ENCODE measurements at regions not wholly inside any gene's neighbourhood (a gene's known extent, or its start where the extent isn't known, plus 50 kb on each side); places are given as distances from the start of the nearest gene placed in this dataset.

DNA sequence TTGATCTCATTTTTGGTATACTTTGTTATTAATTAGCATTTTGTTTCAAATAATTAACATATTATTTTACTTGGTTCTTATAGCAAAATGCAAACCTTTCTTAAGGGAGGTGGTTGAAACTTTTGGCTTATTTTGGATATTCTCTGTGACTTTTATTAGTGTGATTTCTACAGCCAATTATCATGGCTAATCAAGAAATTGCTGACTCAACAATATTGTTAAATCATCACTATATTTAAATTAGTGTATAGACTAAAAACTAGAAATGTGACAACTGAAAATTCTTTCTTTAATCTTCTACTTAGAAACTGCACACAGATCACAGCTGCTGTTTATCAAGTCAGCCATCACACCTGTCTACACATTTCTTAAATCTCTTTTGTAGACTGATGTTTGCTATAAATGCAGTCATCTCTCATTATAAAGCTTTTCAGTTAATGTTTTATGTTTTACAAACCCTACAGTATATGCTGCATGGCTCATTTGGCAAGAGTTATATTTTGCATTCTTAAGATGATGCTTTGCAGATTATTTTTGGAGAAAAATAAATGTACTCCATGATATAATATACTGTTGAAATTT lies 389.8 kb upstream of the PCDH10 start:
- H3K27ac Mint-ChIP-seq (ENCODE audit: unreplicated experiment): no peak overlapping the region
- TF ChIP-seq, protein P1, sequence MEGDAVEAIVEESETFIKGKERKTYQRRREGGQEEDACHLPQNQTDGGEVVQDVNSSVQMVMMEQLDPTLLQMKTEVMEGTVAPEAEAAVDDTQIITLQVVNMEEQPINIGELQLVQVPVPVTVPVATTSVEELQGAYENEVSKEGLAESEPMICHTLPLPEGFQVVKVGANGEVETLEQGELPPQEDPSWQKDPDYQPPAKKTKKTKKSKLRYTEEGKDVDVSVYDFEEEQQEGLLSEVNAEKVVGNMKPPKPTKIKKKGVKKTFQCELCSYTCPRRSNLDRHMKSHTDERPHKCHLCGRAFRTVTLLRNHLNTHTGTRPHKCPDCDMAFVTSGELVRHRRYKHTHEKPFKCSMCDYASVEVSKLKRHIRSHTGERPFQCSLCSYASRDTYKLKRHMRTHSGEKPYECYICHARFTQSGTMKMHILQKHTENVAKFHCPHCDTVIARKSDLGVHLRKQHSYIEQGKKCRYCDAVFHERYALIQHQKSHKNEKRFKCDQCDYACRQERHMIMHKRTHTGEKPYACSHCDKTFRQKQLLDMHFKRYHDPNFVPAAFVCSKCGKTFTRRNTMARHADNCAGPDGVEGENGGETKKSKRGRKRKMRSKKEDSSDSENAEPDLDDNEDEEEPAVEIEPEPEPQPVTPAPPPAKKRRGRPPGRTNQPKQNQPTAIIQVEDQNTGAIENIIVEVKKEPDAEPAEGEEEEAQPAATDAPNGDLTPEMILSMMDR (IDR thresholded peaks at IDR 0.05; ENCODE audit: unreplicated experiment): no peak

GRCh38 chr4:132763465-132763864 lies 385.6 kb upstream of the PCDH10 start:
- Mint-ChIP-seq H3K27me3 (ENCODE audit: unreplicated experiment) (peaks cover 2% of the 10 kb centered on the region), H3K36me3 (ENCODE audit: low read depth, unreplicated experiment) (no peaks in the 10 kb centered on the region), H3K9me3 (ENCODE audit: unreplicated experiment) (no peaks in the 10 kb centered on the region), H3K4me1 (ENCODE audit: unreplicated experiment) (no peaks in the 10 kb centered on the region), H3K27ac (ENCODE audit: unreplicated experiment) (no peak overlapping the region), H3K4me3 (ENCODE audit: unreplicated experiment) (no peak overlapping the region)
- TF ChIP-seq, protein P1 (IDR thresholded peaks at IDR 0.05; ENCODE audit: unreplicated experiment): no peak
- DNase-seq (ENCODE audit: low spot score): no peak

More for the DNA sequence above, 389.8 kb upstream of the PCDH10 start:
- Mint-ChIP-seq H3K27me3 (ENCODE audit: unreplicated experiment) (peaks cover 2% of the 10 kb centered on the region), H3K9me3 (ENCODE audit: unreplicated experiment) (no peaks in the 10 kb centered on the region), H3K36me3 (ENCODE audit: low read depth, unreplicated experiment) (no peaks in the 10 kb centered on the region), H3K4me1 (ENCODE audit: unreplicated experiment) (no peaks in the 10 kb centered on the region), H3K4me3 (ENCODE audit: unreplicated experiment) (no peak overlapping the region)
- no peak for DNase-seq (ENCODE audit: low spot score)

GRCh38 chr4:132767901-132768300 lies 381.2 kb upstream of the PCDH10 start:
- Mint-ChIP-seq H3K9me3 (ENCODE audit: unreplicated experiment) (no peaks in the 10 kb centered on the region), H3K36me3 (ENCODE audit: low read depth, unreplicated experiment) (no peaks in the 10 kb centered on the region), H3K27me3 (ENCODE audit: unreplicated experiment) (peaks cover 2% of the 10 kb centered on the region), H3K27ac (ENCODE audit: unreplicated experiment) (no peak overlapping the region), H3K4me3 (ENCODE audit: unreplicated experiment) (no peak overlapping the region), H3K4me1 (ENCODE audit: unreplicated experiment) (no peaks in the 10 kb centered on the region)
- TF ChIP-seq, protein P1 (IDR thresholded peaks at IDR 0.05; ENCODE audit: unreplicated experiment): no peak
- DNase-seq (ENCODE audit: low spot score): no peak

DNA sequence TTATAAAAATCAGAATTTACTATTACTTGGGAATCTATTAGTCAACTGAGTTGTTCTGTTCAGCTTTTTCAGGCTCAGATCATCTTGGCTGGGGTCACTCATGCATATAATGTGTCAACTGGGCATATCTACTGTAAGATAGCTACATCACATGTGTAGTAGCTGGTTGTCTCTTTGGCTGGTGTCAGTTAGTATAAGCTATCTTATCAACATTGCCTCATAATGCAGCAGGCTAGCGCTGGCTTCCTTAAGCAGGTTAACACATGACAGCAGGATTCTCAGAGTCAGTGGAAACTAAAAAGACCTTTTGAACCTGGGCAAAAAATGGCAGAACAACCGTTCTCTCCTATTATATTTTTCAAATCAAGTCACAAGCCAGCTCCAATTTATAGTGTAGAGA lies 378.3 kb upstream of the PCDH10 start:
- H3K4me3 Mint-ChIP-seq (ENCODE audit: unreplicated experiment): no peak overlapping the region
- H3K9me3 Mint-ChIP-seq (ENCODE audit: unreplicated experiment): no peaks in the 10 kb centered on the region
- no peak for DNase-seq (ENCODE audit: low spot score)
- no peak overlapping the region for H3K27ac Mint-ChIP-seq (ENCODE audit: unreplicated experiment)
- no peaks in the 10 kb centered on the region for H3K36me3 Mint-ChIP-seq (ENCODE audit: low read depth, unreplicated experiment)
- no peaks in the 10 kb centered on the region for H3K27me3 Mint-ChIP-seq (ENCODE audit: unreplicated experiment)
- no peaks in the 10 kb centered on the region for H3K4me1 Mint-ChIP-seq (ENCODE audit: unreplicated experiment)
- TF ChIP-seq, protein P1 (IDR thresholded peaks at IDR 0.05; ENCODE audit: unreplicated experiment): no peak

- Mint-ChIP-seq H3K4me3 (ENCODE audit: unreplicated experiment) (no peak overlapping the region), H3K36me3 (ENCODE audit: low read depth, unreplicated experiment) (no peaks in the 10 kb centered on the region), H3K27me3 (ENCODE audit: unreplicated experiment) (no peaks in the 10 kb centered on the region), H3K9me3 (ENCODE audit: unreplicated experiment) (no peaks in the 10 kb centered on the region), H3K4me1 (ENCODE audit: unreplicated experiment) (no peaks in the 10 kb centered on the region), H3K27ac (ENCODE audit: unreplicated experiment) (no peak overlapping the region)
- TF ChIP-seq, protein P1 (IDR thresholded peaks at IDR 0.05; ENCODE audit: unreplicated experiment): no peak
- DNase-seq (ENCODE audit: low spot score): no peak
These were observed 356.8 kb upstream of the PCDH10 start for GRCh38 chr4:132792310-132792709.
